H9 (cell line): ENCODE measurements at regions not wholly inside any gene's neighbourhood (a gene's known extent, or its start where the extent isn't known, plus 50 kb on each side); places are given as distances from the start of the nearest gene placed in this dataset.

ENCODE experiments used
- DNase-seq: peaks from one replicate; pipeline ENCODE4 v3.0.0-alpha.2; 2017
- H2AFZ ChIP-seq: one replicate; pipeline ENCODE4 v1.6.1; 2013; ENCODE audit warnings: mild to moderate bottlenecking, low read length, control low read depth, moderate library complexity
- H2AK5ac ChIP-seq: 2 replicates; pipeline ENCODE4 v1.6.1; 2013; ENCODE audit warnings: low read length, control low read depth, mixed read lengths; ENCODE audit not compliant: insufficient read length
- H2BK120ac ChIP-seq: one replicate; pipeline ENCODE4 v1.6.1; 2013; ENCODE audit warnings: low read depth, mild to moderate bottlenecking, low read length, control low read depth, inconsistent platforms; ENCODE audit not compliant: poor library complexity, severe bottlenecking
- H2BK12ac ChIP-seq: 2 replicates; pipeline ENCODE4 v1.6.1; 2013; ENCODE audit warnings: low read length, control low read depth, mixed read lengths, low read depth; ENCODE audit not compliant: insufficient read length
- H2BK15ac ChIP-seq: 2 replicates; pipeline ENCODE4 v1.6.1; 2013; ENCODE audit warnings: low read depth, low read length, control low read depth
- H2BK20ac ChIP-seq: one replicate; pipeline ENCODE4 v1.6.1; 2013; ENCODE audit warnings: low read depth, mild to moderate bottlenecking, low read length, control low read depth, inconsistent platforms; ENCODE audit not compliant: poor library complexity, severe bottlenecking
- H2BK5ac ChIP-seq: 2 replicates; pipeline ENCODE4 v1.6.1; 2013; ENCODE audit warnings: low read length, control low read depth, mixed read lengths; ENCODE audit not compliant: insufficient read length
- H3K14ac ChIP-seq: 2 replicates; pipeline ENCODE4 v1.6.1; 2013; ENCODE audit warnings: low read length, control low read depth; ENCODE audit not compliant: insufficient read depth
- H3K18ac ChIP-seq: 2 replicates; pipeline ENCODE4 v1.6.1; 2013; ENCODE audit warnings: low read depth, mild to moderate bottlenecking, mixed read lengths, low read length, control low read depth; ENCODE audit not compliant: insufficient read length
- H3K23ac ChIP-seq: 2 replicates; pipeline ENCODE4 v1.6.1; 2013; ENCODE audit warnings: low read length, control low read depth, mixed read lengths, low read depth; ENCODE audit not compliant: insufficient read length
- H3K23me2 ChIP-seq: 2 replicates; pipeline ENCODE4 v1.6.1; 2013; ENCODE audit warnings: low read depth, mild to moderate bottlenecking, mixed read lengths, low read length, control low read depth; ENCODE audit not compliant: insufficient read length, poor library complexity, severe bottlenecking
- H3K27ac ChIP-seq: 2 replicates; pipeline ENCODE4 v1.5.1; 2013; ENCODE audit warnings: low read length, control low read depth, mixed read lengths, low read depth; ENCODE audit not compliant: insufficient read length
- H3K27me3 ChIP-seq: 2 replicates; pipeline ENCODE4 v1.6.1; 2013; ENCODE audit warnings: low read length, control low read depth, inconsistent platforms; ENCODE audit not compliant: insufficient read depth
- H3K4ac ChIP-seq: 2 replicates; pipeline ENCODE4 v1.6.1; 2013; ENCODE audit warnings: low read depth, mild to moderate bottlenecking, control low read depth, inconsistent platforms, low read length, moderate library complexity
- H3K4me1 ChIP-seq: 2 replicates; pipeline ENCODE4 v1.6.1; 2013; ENCODE audit warnings: low read length, control low read depth, inconsistent platforms; ENCODE audit not compliant: insufficient read depth
- H3K4me2 ChIP-seq: 2 replicates; pipeline ENCODE4 v1.6.1; 2013; ENCODE audit warnings: low read length, control low read depth, mixed read lengths; ENCODE audit not compliant: insufficient read length, insufficient read depth
- H3K56ac ChIP-seq: 2 replicates; pipeline ENCODE4 v1.6.1; 2013; ENCODE audit warnings: low read depth, mild to moderate bottlenecking, mixed read lengths, low read length, control low read depth; ENCODE audit not compliant: insufficient read length
- H3K79me1 ChIP-seq: 2 replicates; pipeline ENCODE4 v1.6.1; 2013; ENCODE audit warnings: low read depth, mild to moderate bottlenecking, moderate library complexity, low read length, control low read depth, inconsistent platforms; ENCODE audit not compliant: insufficient read depth, poor library complexity, severe bottlenecking
- H3K79me2 ChIP-seq: 2 replicates; pipeline ENCODE4 v1.6.1; 2013; ENCODE audit warnings: low read length, control low read depth, inconsistent platforms; ENCODE audit not compliant: insufficient read depth
- H3K9ac ChIP-seq: 2 replicates; pipeline ENCODE4 v1.6.1; 2013; ENCODE audit warnings: low read length, control low read depth, mixed read lengths; ENCODE audit not compliant: insufficient read length; ENCODE audit errors: extremely low read depth
- H3K9me3 ChIP-seq: one replicate; pipeline ENCODE4 v1.6.1; 2013; ENCODE audit warnings: low read depth, low read length, inconsistent platforms; ENCODE audit not compliant: control insufficient read depth
- H3T11ph ChIP-seq: one replicate; pipeline ENCODE4 v1.6.1; 2013; ENCODE audit warnings: mild to moderate bottlenecking, low read length, control low read depth, inconsistent platforms
- H4K20me1 ChIP-seq: one replicate; pipeline ENCODE4 v1.6.1; 2013; ENCODE audit not compliant: control insufficient read depth, insufficient read length, insufficient read depth
- H4K5ac ChIP-seq: 2 replicates; pipeline ENCODE4 v1.6.1; 2013; ENCODE audit warnings: low read depth, mild to moderate bottlenecking, mixed read lengths, low read length, control low read depth; ENCODE audit not compliant: insufficient read length
- H4K8ac ChIP-seq: replicated peaks from 2 replicates; pipeline ENCODE4 v1.6.1; 2013; ENCODE audit warnings: low read length, control low read depth, mixed read lengths, low read depth; ENCODE audit not compliant: insufficient read length
- H4K91ac ChIP-seq: 2 replicates; pipeline ENCODE4 v1.6.1; 2013; ENCODE audit warnings: low read depth, mild to moderate bottlenecking, moderate library complexity, mixed read lengths, low read length, control low read depth; ENCODE audit not compliant: insufficient read length
- H3K27ac Mint-ChIP-seq, 3 experiments: 2 replicates in 2 of 3; 3 replicates in 1 of 3; pipeline ENCODE4 v1.8.0; 2020 to 2021; ENCODE audit warnings: mixed read lengths in 3 of 3, mild to moderate bottlenecking in 1 of 3, moderate library complexity in 1 of 3
- H3K27me3 Mint-ChIP-seq: 2 replicates; pipeline ENCODE4 v1.8.0; 2021; ENCODE audit warnings: low read depth, mild to moderate bottlenecking, moderate library complexity, mixed read lengths
- H3K36me3 Mint-ChIP-seq, 3 experiments: 2 replicates in 2 of 3; 3 replicates in 1 of 3; pipeline ENCODE4 v1.8.0; 2020 to 2021; ENCODE audit warnings: low read depth in 3 of 3, mixed read lengths in 3 of 3; ENCODE audit not compliant: insufficient read depth in 1 of 3
- H3K4me1 Mint-ChIP-seq, 2 experiments: 2 replicates each; pipeline ENCODE4 v1.8.0; 2020; ENCODE audit warnings: mixed read lengths in 2 of 2
- H3K4me3 Mint-ChIP-seq, 2 experiments: 2 replicates in 1 of 2; 3 replicates in 1 of 2; pipeline ENCODE4 v1.8.0; 2020 to 2021; ENCODE audit warnings: mild to moderate bottlenecking in 2 of 2, mixed read lengths in 2 of 2, moderate library complexity in 1 of 2
- H3K9me3 Mint-ChIP-seq, 2 experiments: 2 replicates in 1 of 2; 3 replicates in 1 of 2; pipeline ENCODE4 v1.8.0; 2020; ENCODE audit warnings: mild to moderate bottlenecking in 2 of 2, mixed read lengths in 2 of 2, moderate library complexity in 1 of 2
- WGBS: extraction: QIAGEN DNeasy Blood & Tissue Kit; methylation state at CpG from one replicate; pipeline ENCODE4 v1.1.7; 2013; ENCODE audit warnings: missing lambda C conversion rate, low lambda C conversion rate, mixed read lengths; ENCODE audit not compliant: insufficient read length; ENCODE audit errors: extremely low coverage; 5-methylcytosine and 5-hydroxymethylcytosine counted together
- TF ChIP-seq, protein P1 (sequence below): fragments of 200-600 bp; sonication (generic); conservative IDR thresholded peaks from 3 replicates; pipeline ENCODE4 v1.8.0; 2021; ENCODE audit warnings: antibody characterized with exemption, mild to moderate bottlenecking

DNA sequence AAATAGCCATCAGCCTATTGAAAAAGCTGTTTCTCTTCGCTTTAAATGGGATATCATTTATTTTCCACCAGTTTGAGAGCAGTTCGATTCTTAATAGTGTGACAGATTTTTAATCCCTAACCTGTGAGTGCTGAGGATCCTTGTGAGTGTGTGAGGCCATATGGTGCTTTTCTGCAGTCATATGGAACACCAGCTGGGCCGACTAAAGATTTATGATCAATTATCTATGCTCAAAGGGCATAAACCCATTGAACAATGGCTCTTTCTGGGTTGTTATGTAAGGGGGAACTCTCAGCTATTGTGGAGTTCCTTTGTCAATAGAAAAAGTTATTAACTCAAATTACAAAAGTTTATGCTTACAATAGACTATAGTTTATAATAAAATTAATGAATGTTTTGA is 1003.6 kb downstream of the FAT4 start:
- no peaks in the 10 kb centered on the region for H3K36me3 Mint-ChIP-seq
- Histone ChIP-seq H4K20me1 (no peaks in the 10 kb centered on the region), H2BK15ac (no peak overlapping the region), H3K4ac (no peak overlapping the region), H3K9me3 (no peaks in the 10 kb centered on the region), H3K79me1 (no peaks in the 10 kb centered on the region), H3K4me1 (no peaks in the 10 kb centered on the region), H3K27me3 (no peaks in the 10 kb centered on the region), H3K23ac (no peak overlapping the region), H3T11ph (no peak overlapping the region), H3K56ac (no peak overlapping the region), H3K9ac (no peak overlapping the region), H3K27ac (no peak overlapping the region), H2BK5ac (no peak overlapping the region), H4K8ac (no peak overlapping the region), H2AK5ac (no peak overlapping the region), H3K14ac (no peak overlapping the region), H2BK120ac (no peak overlapping the region), H2AFZ (no peak overlapping the region), H3K79me2 (no peaks in the 10 kb centered on the region), H3K18ac (no peak overlapping the region), H4K91ac (no peak overlapping the region), H4K5ac (no peak overlapping the region), H3K23me2 (no peaks in the 10 kb centered on the region), H2BK20ac (no peak overlapping the region), H3K4me2 (no peak overlapping the region), H2BK12ac (no peak overlapping the region)
- no peak overlapping the region for H3K4me3 Mint-ChIP-seq
- TF ChIP-seq, protein P1, sequence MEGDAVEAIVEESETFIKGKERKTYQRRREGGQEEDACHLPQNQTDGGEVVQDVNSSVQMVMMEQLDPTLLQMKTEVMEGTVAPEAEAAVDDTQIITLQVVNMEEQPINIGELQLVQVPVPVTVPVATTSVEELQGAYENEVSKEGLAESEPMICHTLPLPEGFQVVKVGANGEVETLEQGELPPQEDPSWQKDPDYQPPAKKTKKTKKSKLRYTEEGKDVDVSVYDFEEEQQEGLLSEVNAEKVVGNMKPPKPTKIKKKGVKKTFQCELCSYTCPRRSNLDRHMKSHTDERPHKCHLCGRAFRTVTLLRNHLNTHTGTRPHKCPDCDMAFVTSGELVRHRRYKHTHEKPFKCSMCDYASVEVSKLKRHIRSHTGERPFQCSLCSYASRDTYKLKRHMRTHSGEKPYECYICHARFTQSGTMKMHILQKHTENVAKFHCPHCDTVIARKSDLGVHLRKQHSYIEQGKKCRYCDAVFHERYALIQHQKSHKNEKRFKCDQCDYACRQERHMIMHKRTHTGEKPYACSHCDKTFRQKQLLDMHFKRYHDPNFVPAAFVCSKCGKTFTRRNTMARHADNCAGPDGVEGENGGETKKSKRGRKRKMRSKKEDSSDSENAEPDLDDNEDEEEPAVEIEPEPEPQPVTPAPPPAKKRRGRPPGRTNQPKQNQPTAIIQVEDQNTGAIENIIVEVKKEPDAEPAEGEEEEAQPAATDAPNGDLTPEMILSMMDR: no peak
- no peaks in the 10 kb centered on the region for H3K27me3 Mint-ChIP-seq
- no peaks in the 10 kb centered on the region for H3K9me3 Mint-ChIP-seq
- no CpG with 5 or more reads among the region's 3 CpGs for WGBS
- DNase-seq: no peak
- H3K27ac Mint-ChIP-seq: no peak overlapping the region
- H3K4me1 Mint-ChIP-seq: no peaks in the 10 kb centered on the region
